Adrenal gland (tissue), 5 donors: ENCODE measurements at regions not wholly inside any gene's neighbourhood (a gene's known extent, or its start where the extent isn't known, plus 50 kb on each side); places are given as distances from the start of the nearest gene placed in this dataset.

Experiments used
- CTCF ChIP-seq, 6 experiments: fragments of 450-650 bp in 4 of 6; fragments of 200-600 bp in 2 of 6; sonication (generic) in 1 of 6; IDR thresholded peaks; 1 replicate in 5 of 6; 2 replicates in 1 of 6; pipeline versions ENCODE4 v1.5.1 to v1.8.0; 2016 to 2021; ENCODE audit warnings: antibody characterized with exemption in 6 of 6, mild to moderate bottlenecking in 2 of 6, moderate library complexity in 1 of 6
- POLR2A ChIP-seq, 2 donors: fragments of 450-650 bp; IDR thresholded peaks; one replicate each; pipeline ENCODE4 v1.6.1; 2017; ENCODE audit warnings: antibody characterized with exemption in 2 of 2, mild to moderate bottlenecking in 2 of 2, moderate library complexity in 1 of 2
- donor health status: DM: no; HTN: no; CAD: no.

GRCh38 chr3:182508919-182509711, 284.2 kb upstream of the ATP11B start:
- no peak for TF ChIP-seq CTCF (IDR thresholded peaks at IDR 0.05)
- no peak for TF ChIP-seq POLR2A (IDR thresholded peaks at IDR 0.05)
